Stimulated activated CD8-positive, alpha-beta memory T cell treated with anti-CD3 and anti-CD28 coated beads, Interleukin-4, amount 100 ng/mL, for 1 hour (primary cell): ENCODE measurements at regions not wholly inside any gene's neighbourhood (a gene's known extent, or its start where the extent isn't known, plus 50 kb on each side); places are given as distances from the start of the nearest gene placed in this dataset.

ENCODE experiments used
- DNase-seq, 2 donors: peaks; one replicate each; pipeline ENCODE4 v3.0.0-alpha.2; 2020; ENCODE audit warnings: low read depth in 2 of 2, low spot score in 1 of 2

GRCh38 chr2:2682700-2683342 is 351.7 kb upstream of the MYT1L start:
- no peak for DNase-seq

- DNase-seq, result no peak
Observed at GRCh38 chr2:2681711-2682251, 350.7 kb upstream of the MYT1L start.

- no peak for DNase-seq
Observed at GRCh38 chr2:2681085-2681484, 350.0 kb upstream of the MYT1L start.

GRCh38 chr2:2674831-2675230 is 343.8 kb upstream of the MYT1L start:
- DNase-seq, result no peak

DNA sequence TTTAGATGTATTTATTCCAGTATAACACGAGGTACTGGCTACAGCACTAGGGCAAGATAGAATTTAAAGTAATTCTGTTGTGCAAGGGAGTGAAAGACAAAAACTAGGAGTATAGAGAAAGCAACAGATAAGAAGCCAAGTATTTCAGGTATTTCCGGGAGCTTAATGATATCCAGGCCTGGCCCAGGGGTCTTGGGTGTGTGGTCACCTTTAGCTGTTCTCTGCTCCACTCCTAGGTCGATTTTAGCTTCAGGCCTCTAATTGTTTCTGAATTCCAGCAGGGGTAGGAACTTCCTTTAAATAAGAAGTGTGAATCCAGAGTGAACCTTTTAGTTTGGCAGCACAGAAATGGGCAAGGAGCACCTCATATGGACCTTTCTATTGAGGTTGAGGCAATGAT is 342.3 kb upstream of the MYT1L start:
- no peak for DNase-seq

GRCh38 chr2:2672249-2672648 is 341.2 kb upstream of the MYT1L start:
- no peak for DNase-seq

GRCh38 chr2:2671826-2672225 is 340.8 kb upstream of the MYT1L start:
- no peak for DNase-seq

GRCh38 chr2:2669316-2669715 is 338.2 kb upstream of the MYT1L start:
- no peak for DNase-seq

DNA sequence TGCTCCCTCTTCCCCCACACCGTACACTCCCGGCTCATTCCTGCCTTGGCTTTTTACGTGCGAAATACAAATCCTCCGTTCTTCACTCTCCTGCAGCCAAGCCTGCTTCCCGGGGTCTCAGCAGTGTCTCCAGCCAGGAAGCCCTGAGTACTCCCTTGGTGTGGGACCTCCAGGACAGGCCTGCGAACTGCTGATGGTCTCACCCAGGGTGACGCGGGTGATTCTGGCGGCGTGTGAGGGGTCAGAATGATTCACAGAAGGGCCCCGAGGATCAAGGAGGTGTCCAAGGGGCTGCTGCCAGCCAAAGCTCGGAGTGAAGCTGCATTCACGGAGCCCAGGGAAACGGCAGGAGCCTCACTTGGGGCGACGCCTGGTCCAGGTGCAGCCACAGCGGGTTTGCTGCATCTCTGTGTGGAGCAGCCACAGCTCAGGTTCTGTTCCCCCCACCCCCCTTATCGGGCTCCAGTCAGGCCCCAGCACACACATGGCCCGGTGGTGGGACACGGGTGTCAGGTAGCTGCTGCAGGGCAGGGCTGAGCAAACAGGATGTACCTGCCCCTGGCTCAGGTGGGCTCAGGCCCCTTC is 337.7 kb upstream of the MYT1L start:
- no peak for DNase-seq

DNA sequence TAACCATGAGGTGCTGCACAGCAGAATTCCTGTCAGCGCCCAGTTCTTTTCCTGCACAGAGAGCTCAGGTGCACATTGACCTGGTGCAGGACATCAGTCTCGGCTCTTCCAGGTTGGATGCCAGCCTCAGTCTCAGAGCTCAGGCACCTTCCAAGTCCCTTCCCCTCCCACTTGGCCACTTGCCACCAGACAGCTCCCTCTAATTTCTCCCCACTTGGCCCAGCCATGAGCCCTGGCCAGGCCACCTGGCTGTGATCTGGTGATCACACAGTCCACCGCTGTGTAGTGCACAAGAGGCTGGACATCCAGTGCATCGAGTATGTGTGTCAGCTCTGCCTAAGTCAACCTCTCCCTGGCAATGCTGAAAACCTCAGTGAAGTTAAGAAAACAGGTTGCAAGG is 336.6 kb upstream of the MYT1L start:
- no peak for DNase-seq

- no peak for DNase-seq
Observed at GRCh38 chr2:2665834-2666133, 334.7 kb upstream of the MYT1L start.

DNA sequence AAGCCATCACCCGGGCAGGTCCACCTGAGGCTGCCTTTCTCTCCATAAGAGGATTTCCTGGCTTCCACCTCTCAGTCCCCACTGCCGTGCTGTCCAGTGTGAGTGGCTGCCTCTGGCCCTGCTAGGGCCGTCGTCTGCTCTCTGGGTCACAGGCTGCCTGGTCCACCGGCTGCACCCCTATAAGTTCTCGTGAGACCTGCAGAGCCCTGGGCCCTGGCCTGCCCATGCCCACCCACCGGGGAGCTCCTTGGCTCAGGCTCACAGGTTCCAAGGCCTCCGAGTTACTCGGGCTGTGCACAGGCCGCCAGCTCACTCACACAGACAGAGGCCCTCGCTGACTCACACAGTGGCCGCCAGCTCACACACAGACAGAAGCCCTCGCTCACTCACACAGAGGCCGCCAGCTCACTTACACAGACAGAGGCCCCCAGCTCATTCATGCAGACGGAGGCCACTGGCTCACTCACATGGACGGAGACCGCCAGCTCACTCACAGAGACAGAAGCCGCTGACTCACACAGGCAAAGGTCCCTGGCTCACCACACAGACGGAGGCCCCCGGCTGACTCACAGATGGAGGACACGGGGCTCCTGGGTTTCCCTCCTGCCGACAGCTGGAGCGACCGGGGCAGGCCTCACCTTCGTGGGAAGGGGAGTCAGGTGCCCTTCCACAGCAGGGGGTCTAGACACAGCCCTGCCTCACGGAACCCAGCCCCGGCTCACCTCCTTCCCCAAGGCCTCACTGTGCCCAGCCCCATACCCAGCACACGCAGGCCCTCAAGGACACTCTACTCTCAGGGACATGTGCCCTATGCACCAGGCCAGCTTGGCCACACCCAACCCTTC is 334.1 kb upstream of the MYT1L start:
- DNase-seq, result no peak

DNA sequence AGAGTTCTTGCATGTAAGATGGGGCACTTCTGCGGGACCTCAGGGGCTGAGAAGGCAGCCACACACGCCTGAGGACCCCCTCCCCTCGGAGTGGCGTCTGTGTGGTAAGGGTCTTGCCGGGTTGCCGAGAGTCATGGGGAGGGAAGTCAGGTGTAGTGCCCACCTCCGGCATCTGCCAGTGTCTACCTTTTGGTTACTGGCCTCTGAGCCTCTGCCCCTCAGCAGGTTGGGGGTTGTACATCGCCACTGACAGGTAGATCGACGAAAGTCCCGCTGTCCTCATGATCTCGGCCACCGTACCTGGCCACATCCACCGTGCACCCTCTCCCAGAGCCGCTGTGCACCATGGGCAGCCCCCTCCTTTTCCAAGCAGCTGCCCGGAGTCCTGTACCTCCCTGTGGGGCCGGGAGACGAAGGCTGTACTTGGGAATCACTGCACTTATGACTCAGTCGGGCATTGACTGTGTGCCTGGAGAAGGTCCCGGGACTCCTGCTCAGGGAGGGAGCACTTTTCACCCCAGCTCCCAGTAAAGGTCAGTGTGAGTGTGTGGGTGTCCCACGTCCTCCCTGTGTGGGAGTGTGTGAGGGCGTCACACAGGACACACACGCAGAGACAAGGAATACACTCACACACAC is 332.4 kb upstream of the MYT1L start:
- DNase-seq, result no peak

GRCh38 chr2:2662847-2663356 is 331.8 kb upstream of the MYT1L start:
- DNase-seq, result no peak

- DNase-seq, result no peak
Observed at GRCh38 chr2:2662037-2662846, 331.2 kb upstream of the MYT1L start.

DNA sequence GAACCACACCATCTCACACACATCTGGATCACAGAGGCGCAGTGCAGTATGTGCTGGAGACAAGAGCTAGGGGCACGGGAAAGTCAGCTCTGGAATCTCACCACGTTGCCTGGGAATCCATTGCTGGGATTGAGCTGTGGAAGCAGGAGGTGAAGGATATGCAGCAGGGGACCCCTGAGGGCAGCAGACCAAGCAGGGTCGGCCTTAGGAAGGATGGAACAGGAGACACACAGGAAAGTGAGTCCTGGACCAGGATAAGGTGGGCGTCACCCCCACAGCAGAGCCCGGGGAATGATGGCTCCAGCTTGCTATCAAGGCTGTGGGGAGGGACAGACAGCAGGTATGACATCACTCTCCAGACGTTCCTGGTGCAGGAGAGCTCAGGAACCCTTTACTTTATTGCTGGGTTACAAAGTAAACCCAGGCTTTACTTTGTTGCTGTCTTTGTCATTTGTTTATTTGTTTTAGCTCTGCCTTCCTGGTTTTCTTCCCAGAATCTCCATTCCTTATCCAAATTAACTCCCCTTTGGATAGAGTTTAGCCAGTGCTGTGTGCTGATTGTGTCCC is 329.8 kb upstream of the MYT1L start:
- DNase-seq, result no peak

DNA sequence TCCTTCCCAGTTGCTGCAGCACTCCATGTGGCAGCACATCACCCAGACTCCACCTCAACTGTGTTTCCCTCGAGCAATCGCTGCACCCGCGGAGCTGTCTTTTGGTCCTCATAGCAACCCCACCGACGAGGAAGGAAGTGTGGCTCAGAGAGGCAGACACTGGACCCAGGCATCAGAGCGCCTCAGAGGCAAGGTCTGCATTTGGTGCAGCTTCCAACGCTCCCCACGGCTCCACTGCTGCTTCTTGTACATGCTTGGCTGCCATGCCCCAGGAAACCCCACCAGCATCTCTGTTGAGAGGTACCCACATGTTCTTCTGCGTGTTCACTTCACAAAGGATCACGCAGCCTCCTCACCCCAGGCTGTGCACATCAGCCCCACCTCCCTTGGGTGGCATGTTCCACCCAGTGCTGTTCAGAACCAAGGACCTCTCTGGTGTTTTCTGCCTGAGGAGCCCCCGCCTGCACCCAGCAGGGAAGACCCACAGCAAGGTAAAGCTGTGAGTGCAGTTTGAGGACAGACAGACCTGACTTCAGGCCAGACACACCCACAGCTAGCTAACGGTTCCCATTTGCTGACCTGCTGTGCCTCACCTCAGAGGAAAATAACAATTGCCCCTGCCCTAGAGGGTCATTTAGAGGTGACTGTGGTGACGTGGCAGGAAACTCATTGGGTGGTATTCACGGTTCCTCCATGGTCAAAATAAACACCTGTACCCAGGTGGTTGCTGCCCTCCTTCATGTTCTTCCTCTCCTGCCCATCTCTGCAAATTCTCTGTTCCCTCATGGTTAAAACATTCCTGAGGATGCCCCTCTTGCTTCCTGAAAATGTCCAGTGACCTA is 326.3 kb upstream of the MYT1L start:
- no peak for DNase-seq

DNA sequence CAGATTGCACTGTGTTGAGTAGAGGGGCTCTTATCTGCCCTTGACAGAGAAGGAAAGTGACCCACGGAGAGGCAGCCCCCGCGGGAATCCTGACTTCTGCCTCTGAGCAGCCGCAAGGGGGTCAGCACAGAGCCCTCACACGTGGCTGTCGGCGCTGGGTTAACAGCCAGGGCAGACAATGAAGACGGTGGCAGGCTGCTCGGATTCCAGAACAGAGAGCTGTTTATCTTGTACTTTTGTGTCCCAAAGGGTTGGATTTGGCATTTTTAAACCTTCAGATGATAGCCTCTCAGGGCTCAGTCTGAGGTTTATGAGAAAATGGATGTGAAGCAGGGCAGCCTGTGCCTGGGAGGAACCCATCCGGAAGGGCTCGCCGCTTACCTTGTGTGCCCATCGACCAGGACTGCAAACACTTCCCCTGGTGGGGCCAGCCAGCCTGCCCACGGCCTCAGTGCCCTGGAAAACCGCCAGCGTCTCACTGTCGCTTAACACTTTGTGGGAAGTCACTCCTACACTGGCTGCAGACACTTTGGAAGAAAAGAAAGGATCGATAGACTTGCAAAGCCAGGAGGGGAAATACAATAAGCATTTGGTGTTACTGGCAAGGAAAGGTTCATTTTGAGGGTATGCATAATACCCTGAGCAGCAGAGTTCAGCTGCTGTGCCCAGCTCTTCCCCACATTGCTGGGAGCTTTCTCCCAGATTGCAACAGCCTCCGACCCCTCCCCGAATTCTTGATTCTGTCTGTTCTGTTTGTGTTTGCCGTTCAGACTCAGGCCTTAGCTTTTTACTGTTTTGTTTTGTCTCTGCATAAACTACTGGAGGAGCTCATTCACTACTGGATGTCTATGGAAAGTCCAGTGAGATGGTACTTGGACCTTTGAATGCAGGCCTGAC is 325.3 kb upstream of the MYT1L start:
- no peak for DNase-seq
